ENCODE measurements at regions not wholly inside any gene's neighbourhood (a gene's known extent, or its start where the extent isn't known, plus 50 kb on each side); places are given as distances from the start of the nearest gene placed in this dataset.

DNA sequence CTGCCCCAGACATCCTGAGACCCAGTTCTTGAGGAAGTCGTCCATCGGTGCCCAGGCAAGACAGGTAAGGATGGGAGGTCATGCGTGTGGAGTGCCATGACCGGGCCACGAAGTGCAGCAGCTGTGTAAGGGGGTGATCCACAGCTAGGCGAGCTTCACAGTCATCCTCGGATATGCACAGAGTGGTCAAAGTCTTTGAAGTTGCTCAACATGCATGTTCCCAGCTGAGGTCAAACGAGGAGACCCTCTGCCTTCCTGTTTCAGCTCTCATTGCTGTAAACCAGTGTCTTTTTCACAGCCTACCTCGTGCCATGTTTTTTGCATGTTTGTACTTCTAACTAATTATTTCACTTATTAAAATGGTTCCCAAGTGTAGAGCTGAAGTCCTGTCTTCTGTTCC, 109.9 kb upstream of the TBL1X start:
- TF ChIP-seq POLR2A (IDR thresholded peaks at IDR 0.05), result no peak
- TF ChIP-seq POLR2AphosphoS5 (IDR thresholded peaks at IDR 0.05), result no peak
- TF ChIP-seq, protein P1, sequence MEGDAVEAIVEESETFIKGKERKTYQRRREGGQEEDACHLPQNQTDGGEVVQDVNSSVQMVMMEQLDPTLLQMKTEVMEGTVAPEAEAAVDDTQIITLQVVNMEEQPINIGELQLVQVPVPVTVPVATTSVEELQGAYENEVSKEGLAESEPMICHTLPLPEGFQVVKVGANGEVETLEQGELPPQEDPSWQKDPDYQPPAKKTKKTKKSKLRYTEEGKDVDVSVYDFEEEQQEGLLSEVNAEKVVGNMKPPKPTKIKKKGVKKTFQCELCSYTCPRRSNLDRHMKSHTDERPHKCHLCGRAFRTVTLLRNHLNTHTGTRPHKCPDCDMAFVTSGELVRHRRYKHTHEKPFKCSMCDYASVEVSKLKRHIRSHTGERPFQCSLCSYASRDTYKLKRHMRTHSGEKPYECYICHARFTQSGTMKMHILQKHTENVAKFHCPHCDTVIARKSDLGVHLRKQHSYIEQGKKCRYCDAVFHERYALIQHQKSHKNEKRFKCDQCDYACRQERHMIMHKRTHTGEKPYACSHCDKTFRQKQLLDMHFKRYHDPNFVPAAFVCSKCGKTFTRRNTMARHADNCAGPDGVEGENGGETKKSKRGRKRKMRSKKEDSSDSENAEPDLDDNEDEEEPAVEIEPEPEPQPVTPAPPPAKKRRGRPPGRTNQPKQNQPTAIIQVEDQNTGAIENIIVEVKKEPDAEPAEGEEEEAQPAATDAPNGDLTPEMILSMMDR (IDR thresholded peaks at IDR 0.05), result no peak
- TF ChIP-seq EP300 (IDR thresholded peaks at IDR 0.05), result no peak
